WTC11 (cell line): ENCODE measurements at regions not wholly inside any gene's neighbourhood (a gene's known extent, or its start where the extent isn't known, plus 50 kb on each side); places are given as distances from the start of the nearest gene placed in this dataset.

Experiments used
- ATAC-seq: fragments of 200-7000 bp; cut with Tn5 transposase; 2 replicates; pipeline ENCODE4 v1.10.0; 2021; ENCODE audit warnings: mild to moderate bottlenecking, moderate library complexity
- CTCF ChIA-PET: fragments of 300-600 bp; sonication (Branson Sonifier 250); formaldehyde crosslinking; loops from one replicate; lab custom pipeline; 2021; ENCODE audit warnings: antibody characterized with exemption; lab: Charles Lee
- POLR2A ChIA-PET: fragments of 350-600 bp; sonication (Branson Sonifier 250); formaldehyde crosslinking; loops from one replicate; lab custom pipeline; 2021; ENCODE audit warnings: antibody characterized with exemption; lab: Charles Lee
- DNase-seq: peaks from one replicate; pipeline ENCODE4 v3.0.0; 2021; ENCODE audit warnings: low spot score
- H3K27ac Mint-ChIP-seq: 2 replicates; pipeline ENCODE4 v1.8.0; 2021; ENCODE audit warnings: mixed read lengths
- H3K27me3 Mint-ChIP-seq: 2 replicates; pipeline ENCODE4 v1.8.0; 2021; ENCODE audit warnings: low read depth, mild to moderate bottlenecking, moderate library complexity, mixed read lengths
- H3K36me3 Mint-ChIP-seq: 2 replicates; pipeline ENCODE4 v1.8.0; 2021; ENCODE audit warnings: mixed read lengths
- H3K4me1 Mint-ChIP-seq: 2 replicates; pipeline ENCODE4 v1.8.0; 2022; ENCODE audit warnings: mixed read lengths
- H3K4me3 Mint-ChIP-seq: 2 replicates; pipeline ENCODE4 v1.8.0; 2021; ENCODE audit warnings: mild to moderate bottlenecking, moderate library complexity, mixed read lengths
- H3K9me3 Mint-ChIP-seq: 2 replicates; pipeline ENCODE4 v1.8.0; 2021; ENCODE audit warnings: mixed read lengths
- ATF1 ChIP-seq: sonication (generic); formaldehyde crosslinking; IDR thresholded peaks from 2 replicates; pipeline ENCODE4 v1.8.1; 2023; ENCODE audit warnings: mild to moderate bottlenecking, moderate library complexity, missing genetic modification reagents
- CBFB ChIP-seq: sonication (generic); formaldehyde crosslinking; IDR thresholded peaks from 2 replicates; pipeline ENCODE4 v1.8.1; 2022; ENCODE audit warnings: mild to moderate bottlenecking, low read depth, missing genetic modification reagents
- CREM ChIP-seq: sonication (generic); formaldehyde crosslinking; IDR thresholded peaks from 2 replicates; pipeline ENCODE4 v1.8.1; 2022; ENCODE audit warnings: mild to moderate bottlenecking, missing genetic modification reagents, moderate library complexity
- FOXJ3 ChIP-seq: sonication (generic); formaldehyde crosslinking; IDR thresholded peaks from 2 replicates; pipeline ENCODE4 v1.9.0; 2021; ENCODE audit warnings: missing genetic modification reagents, mild to moderate bottlenecking, borderline replicate concordance
- GABPB1 ChIP-seq: sonication (generic); formaldehyde crosslinking; IDR thresholded peaks from 2 replicates; pipeline ENCODE4 v1.8.1; 2023; ENCODE audit warnings: mild to moderate bottlenecking, missing genetic modification reagents
- OVOL2 ChIP-seq: fragments of 250-450 bp; sonication (Bioruptor Pico); IDR thresholded peaks from 2 replicates; pipeline ENCODE4 v1.9.0; 2021; ENCODE audit warnings: mild to moderate bottlenecking, borderline replicate concordance
- RORB ChIP-seq: fragments of 250-450 bp; sonication (Bioruptor Pico); IDR thresholded peaks from 2 replicates; pipeline ENCODE4 v1.9.0; 2021; ENCODE audit warnings: mild to moderate bottlenecking
- ZNF138 ChIP-seq: sonication (generic); formaldehyde crosslinking; conservative IDR thresholded peaks from 2 replicates; pipeline ENCODE4 v1.8.1; 2022; ENCODE audit warnings: mild to moderate bottlenecking, moderate library complexity, missing genetic modification reagents
- ZNF263 ChIP-seq: sonication (generic); formaldehyde crosslinking; IDR thresholded peaks from 2 replicates; pipeline ENCODE4 v1.8.1; 2022; ENCODE audit warnings: low read depth, mild to moderate bottlenecking, moderate library complexity, missing genetic modification reagents
- TF ChIP-seq, protein P1 (sequence below): fragments of 200-600 bp; IDR thresholded peaks from 2 replicates; pipeline ENCODE4 v1.8.0; 2022; ENCODE audit warnings: antibody characterized with exemption
- TF ChIP-seq, protein P2 (sequence below): sonication (generic); formaldehyde crosslinking; IDR thresholded peaks from 2 replicates; pipeline ENCODE4 v1.8.0; 2023; ENCODE audit warnings: mild to moderate bottlenecking, missing genetic modification reagents
- TF ChIP-seq, protein P3 (sequence below): sonication (generic); formaldehyde crosslinking; IDR thresholded peaks from 2 replicates; pipeline ENCODE4 v1.8.1; 2023; ENCODE audit warnings: mild to moderate bottlenecking, missing genetic modification reagents, moderate library complexity
- TF ChIP-seq, protein P4 (sequence below): sonication (generic); formaldehyde crosslinking; IDR thresholded peaks from 2 replicates; pipeline ENCODE4 v1.8.0; 2022; ENCODE audit warnings: missing genetic modification reagents
- TF ChIP-seq, protein P5 (sequence below): fragments of 250-450 bp; sonication (Bioruptor Pico); IDR thresholded peaks from 2 replicates; pipeline ENCODE4 v1.9.0; 2021; ENCODE audit warnings: mild to moderate bottlenecking

DNA sequence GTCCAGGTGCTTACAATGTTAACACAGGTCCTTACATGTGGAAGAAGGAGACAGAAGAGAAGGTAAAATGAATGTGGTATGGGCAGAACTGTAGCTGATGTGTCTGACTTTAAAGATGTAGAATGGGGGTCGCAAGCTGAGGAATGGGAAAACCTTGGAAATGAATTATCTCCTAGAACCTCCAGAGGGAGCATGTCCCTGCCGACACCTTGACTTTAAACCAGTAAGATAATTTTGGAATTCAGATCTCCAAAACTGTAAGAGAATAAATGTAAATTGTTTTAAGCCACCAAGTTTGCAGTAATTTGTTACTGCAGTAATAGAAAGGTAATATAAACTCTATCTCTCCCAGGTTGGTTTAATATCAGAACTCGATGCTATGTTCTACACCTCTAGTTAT is 80.1 kb upstream of the ALG10 start:
- TF ChIP-seq, protein P1, sequence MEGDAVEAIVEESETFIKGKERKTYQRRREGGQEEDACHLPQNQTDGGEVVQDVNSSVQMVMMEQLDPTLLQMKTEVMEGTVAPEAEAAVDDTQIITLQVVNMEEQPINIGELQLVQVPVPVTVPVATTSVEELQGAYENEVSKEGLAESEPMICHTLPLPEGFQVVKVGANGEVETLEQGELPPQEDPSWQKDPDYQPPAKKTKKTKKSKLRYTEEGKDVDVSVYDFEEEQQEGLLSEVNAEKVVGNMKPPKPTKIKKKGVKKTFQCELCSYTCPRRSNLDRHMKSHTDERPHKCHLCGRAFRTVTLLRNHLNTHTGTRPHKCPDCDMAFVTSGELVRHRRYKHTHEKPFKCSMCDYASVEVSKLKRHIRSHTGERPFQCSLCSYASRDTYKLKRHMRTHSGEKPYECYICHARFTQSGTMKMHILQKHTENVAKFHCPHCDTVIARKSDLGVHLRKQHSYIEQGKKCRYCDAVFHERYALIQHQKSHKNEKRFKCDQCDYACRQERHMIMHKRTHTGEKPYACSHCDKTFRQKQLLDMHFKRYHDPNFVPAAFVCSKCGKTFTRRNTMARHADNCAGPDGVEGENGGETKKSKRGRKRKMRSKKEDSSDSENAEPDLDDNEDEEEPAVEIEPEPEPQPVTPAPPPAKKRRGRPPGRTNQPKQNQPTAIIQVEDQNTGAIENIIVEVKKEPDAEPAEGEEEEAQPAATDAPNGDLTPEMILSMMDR: peak; percentile 28; the same call in 1 of the 2 replicates
- TF ChIP-seq ZNF138 (CRISPR knock-in tag) (no peak), CREM (CRISPR knock-in tag) (no peak), GABPB1 (CRISPR knock-in tag) (no peak), FOXJ3 (CRISPR knock-in tag) (no peak), ATF1 (CRISPR knock-in tag) (no peak)
- TF ChIP-seq, protein P2, sequence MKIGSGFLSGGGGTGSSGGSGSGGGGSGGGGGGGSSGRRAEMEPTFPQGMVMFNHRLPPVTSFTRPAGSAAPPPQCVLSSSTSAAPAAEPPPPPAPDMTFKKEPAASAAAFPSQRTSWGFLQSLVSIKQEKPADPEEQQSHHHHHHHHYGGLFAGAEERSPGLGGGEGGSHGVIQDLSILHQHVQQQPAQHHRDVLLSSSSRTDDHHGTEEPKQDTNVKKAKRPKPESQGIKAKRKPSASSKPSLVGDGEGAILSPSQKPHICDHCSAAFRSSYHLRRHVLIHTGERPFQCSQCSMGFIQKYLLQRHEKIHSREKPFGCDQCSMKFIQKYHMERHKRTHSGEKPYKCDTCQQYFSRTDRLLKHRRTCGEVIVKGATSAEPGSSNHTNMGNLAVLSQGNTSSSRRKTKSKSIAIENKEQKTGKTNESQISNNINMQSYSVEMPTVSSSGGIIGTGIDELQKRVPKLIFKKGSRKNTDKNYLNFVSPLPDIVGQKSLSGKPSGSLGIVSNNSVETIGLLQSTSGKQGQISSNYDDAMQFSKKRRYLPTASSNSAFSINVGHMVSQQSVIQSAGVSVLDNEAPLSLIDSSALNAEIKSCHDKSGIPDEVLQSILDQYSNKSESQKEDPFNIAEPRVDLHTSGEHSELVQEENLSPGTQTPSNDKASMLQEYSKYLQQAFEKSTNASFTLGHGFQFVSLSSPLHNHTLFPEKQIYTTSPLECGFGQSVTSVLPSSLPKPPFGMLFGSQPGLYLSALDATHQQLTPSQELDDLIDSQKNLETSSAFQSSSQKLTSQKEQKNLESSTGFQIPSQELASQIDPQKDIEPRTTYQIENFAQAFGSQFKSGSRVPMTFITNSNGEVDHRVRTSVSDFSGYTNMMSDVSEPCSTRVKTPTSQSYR (CRISPR knock-in tag): no peak
- TF ChIP-seq, protein P3, sequence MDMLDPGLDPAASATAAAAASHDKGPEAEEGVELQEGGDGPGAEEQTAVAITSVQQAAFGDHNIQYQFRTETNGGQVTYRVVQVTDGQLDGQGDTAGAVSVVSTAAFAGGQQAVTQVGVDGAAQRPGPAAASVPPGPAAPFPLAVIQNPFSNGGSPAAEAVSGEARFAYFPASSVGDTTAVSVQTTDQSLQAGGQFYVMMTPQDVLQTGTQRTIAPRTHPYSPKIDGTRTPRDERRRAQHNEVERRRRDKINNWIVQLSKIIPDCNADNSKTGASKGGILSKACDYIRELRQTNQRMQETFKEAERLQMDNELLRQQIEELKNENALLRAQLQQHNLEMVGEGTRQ: no peak
- Mint-ChIP-seq H3K27me3 (no peaks in the 10 kb centered on the region), H3K4me1 (peaks cover 14% of the 10 kb centered on the region), H3K4me3 (no peak overlapping the region), H3K36me3 (no peaks in the 10 kb centered on the region; the same call in 1 of the 2 replicates), H3K9me3 (peaks cover 4% of the 10 kb centered on the region), H3K27ac (no peak overlapping the region)
- POLR2A ChIA-PET: no interaction called here
- CTCF ChIA-PET: interaction anchor here (0.7 to 1.0 kb wide), 4 partner anchors 19 to 281 kb away, joined by 3 to 4 read pairs (median 4); no protein-coding TSS in a partner anchor
- peak; percentile 59; the same call in 1 of the 2 replicates for ATAC-seq
- no peak for DNase-seq

DNA sequence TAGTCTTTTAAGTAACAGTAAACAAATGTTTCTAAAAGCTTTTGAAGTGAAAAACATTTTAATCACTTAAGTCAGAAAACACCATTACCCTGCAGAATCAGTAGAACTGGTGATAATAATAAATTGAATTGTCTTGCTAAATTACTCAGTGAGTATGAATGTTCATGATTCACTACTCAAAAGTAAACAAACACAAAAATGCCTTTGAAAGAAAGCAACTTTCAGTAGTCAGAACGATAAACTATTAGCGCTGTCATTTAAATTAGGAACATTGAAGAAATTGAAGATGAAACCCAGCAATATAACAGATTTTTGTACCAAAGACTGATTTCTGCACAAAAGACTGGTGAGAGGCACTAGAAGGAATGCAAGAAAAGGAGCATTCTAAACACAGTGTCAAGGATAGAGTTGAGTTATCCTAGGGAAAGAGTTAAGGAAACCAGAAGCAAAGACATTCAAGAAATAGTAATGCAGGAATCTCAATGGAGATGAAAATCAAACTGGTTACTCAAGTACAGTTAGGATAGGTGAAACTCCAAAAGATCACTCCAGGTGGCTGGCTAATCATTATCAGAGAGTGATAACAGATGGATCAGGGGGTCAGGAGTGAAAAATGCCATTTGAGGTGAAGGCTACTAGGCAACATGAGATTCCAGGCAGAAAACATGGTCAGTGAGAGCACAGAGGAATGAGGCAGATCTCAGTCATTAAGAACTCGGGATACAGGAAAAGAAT is 77.4 kb upstream of the ALG10 start:
- Mint-ChIP-seq H3K36me3 (peaks cover 19% of the 10 kb centered on the region), H3K9me3 (peaks cover 27% of the 10 kb centered on the region), H3K4me3 (no peak overlapping the region), H3K4me1 (peaks cover 14% of the 10 kb centered on the region), H3K27ac (no peak overlapping the region), H3K27me3 (no peaks in the 10 kb centered on the region; the same call in 1 of the 2 replicates)
- ChIA-PET CTCF (no interaction called here), POLR2A (no interaction called here)
- no peak for DNase-seq
- TF ChIP-seq OVOL2 (no peak), CBFB (CRISPR knock-in tag) (no peak), RORB (CRISPR knock-in tag) (no peak), ZNF263 (CRISPR knock-in tag) (no peak), GABPB1 (CRISPR knock-in tag) (no peak)
- TF ChIP-seq, protein P4, sequence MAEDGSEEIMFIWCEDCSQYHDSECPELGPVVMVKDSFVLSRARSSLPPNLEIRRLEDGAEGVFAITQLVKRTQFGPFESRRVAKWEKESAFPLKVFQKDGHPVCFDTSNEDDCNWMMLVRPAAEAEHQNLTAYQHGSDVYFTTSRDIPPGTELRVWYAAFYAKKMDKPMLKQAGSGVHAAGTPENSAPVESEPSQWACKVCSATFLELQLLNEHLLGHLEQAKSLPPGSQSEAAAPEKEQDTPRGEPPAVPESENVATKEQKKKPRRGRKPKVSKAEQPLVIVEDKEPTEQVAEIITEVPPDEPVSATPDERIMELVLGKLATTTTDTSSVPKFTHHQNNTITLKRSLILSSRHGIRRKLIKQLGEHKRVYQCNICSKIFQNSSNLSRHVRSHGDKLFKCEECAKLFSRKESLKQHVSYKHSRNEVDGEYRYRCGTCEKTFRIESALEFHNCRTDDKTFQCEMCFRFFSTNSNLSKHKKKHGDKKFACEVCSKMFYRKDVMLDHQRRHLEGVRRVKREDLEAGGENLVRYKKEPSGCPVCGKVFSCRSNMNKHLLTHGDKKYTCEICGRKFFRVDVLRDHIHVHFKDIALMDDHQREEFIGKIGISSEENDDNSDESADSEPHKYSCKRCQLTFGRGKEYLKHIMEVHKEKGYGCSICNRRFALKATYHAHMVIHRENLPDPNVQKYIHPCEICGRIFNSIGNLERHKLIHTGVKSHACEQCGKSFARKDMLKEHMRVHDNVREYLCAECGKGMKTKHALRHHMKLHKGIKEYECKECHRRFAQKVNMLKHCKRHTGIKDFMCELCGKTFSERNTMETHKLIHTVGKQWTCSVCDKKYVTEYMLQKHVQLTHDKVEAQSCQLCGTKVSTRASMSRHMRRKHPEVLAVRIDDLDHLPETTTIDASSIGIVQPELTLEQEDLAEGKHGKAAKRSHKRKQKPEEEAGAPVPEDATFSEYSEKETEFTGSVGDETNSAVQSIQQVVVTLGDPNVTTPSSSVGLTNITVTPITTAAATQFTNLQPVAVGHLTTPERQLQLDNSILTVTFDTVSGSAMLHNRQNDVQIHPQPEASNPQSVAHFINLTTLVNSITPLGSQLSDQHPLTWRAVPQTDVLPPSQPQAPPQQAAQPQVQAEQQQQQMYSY (CRISPR knock-in tag): no peak
- TF ChIP-seq, protein P5, sequence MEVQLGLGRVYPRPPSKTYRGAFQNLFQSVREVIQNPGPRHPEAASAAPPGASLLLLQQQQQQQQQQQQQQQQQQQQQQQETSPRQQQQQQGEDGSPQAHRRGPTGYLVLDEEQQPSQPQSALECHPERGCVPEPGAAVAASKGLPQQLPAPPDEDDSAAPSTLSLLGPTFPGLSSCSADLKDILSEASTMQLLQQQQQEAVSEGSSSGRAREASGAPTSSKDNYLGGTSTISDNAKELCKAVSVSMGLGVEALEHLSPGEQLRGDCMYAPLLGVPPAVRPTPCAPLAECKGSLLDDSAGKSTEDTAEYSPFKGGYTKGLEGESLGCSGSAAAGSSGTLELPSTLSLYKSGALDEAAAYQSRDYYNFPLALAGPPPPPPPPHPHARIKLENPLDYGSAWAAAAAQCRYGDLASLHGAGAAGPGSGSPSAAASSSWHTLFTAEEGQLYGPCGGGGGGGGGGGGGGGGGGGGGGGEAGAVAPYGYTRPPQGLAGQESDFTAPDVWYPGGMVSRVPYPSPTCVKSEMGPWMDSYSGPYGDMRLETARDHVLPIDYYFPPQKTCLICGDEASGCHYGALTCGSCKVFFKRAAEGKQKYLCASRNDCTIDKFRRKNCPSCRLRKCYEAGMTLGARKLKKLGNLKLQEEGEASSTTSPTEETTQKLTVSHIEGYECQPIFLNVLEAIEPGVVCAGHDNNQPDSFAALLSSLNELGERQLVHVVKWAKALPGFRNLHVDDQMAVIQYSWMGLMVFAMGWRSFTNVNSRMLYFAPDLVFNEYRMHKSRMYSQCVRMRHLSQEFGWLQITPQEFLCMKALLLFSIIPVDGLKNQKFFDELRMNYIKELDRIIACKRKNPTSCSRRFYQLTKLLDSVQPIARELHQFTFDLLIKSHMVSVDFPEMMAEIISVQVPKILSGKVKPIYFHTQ (CRISPR knock-in tag): no peak
- no peak for ATAC-seq
